K562 (cell line): ENCODE measurements at regions not wholly inside any gene's neighbourhood (a gene's known extent, or its start where the extent isn't known, plus 50 kb on each side); places are given as distances from the start of the nearest gene placed in this dataset.

Experiments used
- MGA ChIP-seq: fragments of 450-650 bp; IDR thresholded peaks from 2 replicates; pipeline ENCODE4 v1.6.1; 2016; ENCODE audit warnings: mild to moderate bottlenecking, moderate library complexity
- NCOA6 ChIP-seq: fragments of 450-650 bp; IDR thresholded peaks from 2 replicates; pipeline ENCODE4 v1.6.1; 2017; ENCODE audit warnings: mild to moderate bottlenecking
- ZEB2 ChIP-seq: fragments of 450-650 bp; IDR thresholded peaks from 2 replicates; pipeline ENCODE4 v1.6.1; 2016
- ZNF134 ChIP-seq: fragments of 250-450 bp; sonication (Bioruptor Pico); conservative IDR thresholded peaks from 2 replicates; pipeline ENCODE4 v1.4.0; 2020
- ZNF146 ChIP-seq: IDR thresholded peaks from one replicate; pipeline ENCODE4 v1.6.1; 2018; ENCODE audit warnings: missing compliant biosample characterization; ENCODE audit not compliant: unreplicated experiment

DNA sequence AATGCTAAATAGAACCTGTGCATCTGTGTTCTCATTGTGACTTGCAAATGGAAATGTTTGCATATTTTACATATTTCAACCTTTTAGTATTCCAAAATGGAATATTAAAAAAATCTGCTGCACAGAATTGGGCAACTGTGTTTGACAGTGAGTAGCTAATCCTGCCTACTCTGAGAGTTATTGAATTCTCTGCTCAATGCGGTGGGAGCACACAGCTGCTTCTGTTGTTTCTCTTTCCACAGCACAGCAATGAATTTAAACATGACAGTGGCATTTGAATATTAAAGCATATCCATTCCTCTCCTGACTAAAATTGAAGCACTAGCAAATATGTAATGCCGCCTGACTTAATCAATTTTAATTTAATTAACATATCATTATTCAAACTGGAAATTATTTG lies 366.6 kb downstream of the GASK1B start (continued):
- TF ChIP-seq MGA (no peak), ZNF134 (CRISPR knock-in tag) (no peak), NCOA6 (no peak), ZEB2 (no peak), ZNF146 (no peak)
